CD8-positive, alpha-beta memory T cell (primary cell): ENCODE measurements at regions not wholly inside any gene's neighbourhood (a gene's known extent, or its start where the extent isn't known, plus 50 kb on each side); places are given as distances from the start of the nearest gene placed in this dataset.

Source experiments
- CTCF ChIA-PET: fragments of 350-600 bp; sonication (Branson Sonifier 250); formaldehyde crosslinking; loops from one replicate; lab custom pipeline; 2021; ENCODE audit warnings: antibody characterized with exemption; lab: Charles Lee
- POLR2A ChIA-PET: fragments of 350-600 bp; sonication (Branson Sonifier 250); formaldehyde crosslinking; loops from one replicate; lab custom pipeline; 2021; ENCODE audit warnings: antibody characterized with exemption; lab: Charles Lee
- DNase-seq, 5 donors: peaks; one replicate each; pipeline versions ENCODE4 v3.0.0 to v3.0.0-alpha.2; 2020 to 2022; ENCODE audit warnings: mixed read lengths in 1 of 5
- H3K27ac ChIP-seq: one replicate; pipeline ENCODE4 v1.7.0; 2013; ENCODE audit warnings: low read depth, mild to moderate bottlenecking, low read length, moderate library complexity
- H3K27me3 ChIP-seq: 2 replicates; pipeline ENCODE4 v1.7.0; 2013; ENCODE audit warnings: low read length, mild to moderate bottlenecking; ENCODE audit not compliant: insufficient read depth, poor library complexity, severe bottlenecking
- H3K36me3 ChIP-seq: 2 replicates; pipeline ENCODE4 v1.7.0; 2013; ENCODE audit warnings: mild to moderate bottlenecking, low read length, moderate library complexity; ENCODE audit not compliant: insufficient read depth
- H3K4me1 ChIP-seq: 2 replicates; pipeline ENCODE4 v1.7.0; 2013; ENCODE audit warnings: mild to moderate bottlenecking, low read length, moderate library complexity; ENCODE audit not compliant: insufficient read depth
- H3K4me3 ChIP-seq: 2 replicates; pipeline ENCODE4 v1.7.0; 2013; ENCODE audit warnings: mild to moderate bottlenecking, low read length
- H3K9me3 ChIP-seq: 2 replicates; pipeline ENCODE4 v1.7.0; 2013; ENCODE audit warnings: mild to moderate bottlenecking, low read length
- H3K27ac Mint-ChIP-seq, 8 donors: one replicate each; pipeline ENCODE4 v1.8.0; 2020 to 2021; ENCODE audit warnings: mixed read lengths in 8 of 8, mild to moderate bottlenecking in 6 of 8, inconsistent platforms in 3 of 8, moderate library complexity in 3 of 8
- H3K27me3 Mint-ChIP-seq, 2 donors: one replicate each; pipeline ENCODE4 v1.8.0; 2020 to 2021; ENCODE audit warnings: mixed read lengths in 2 of 2, mild to moderate bottlenecking in 1 of 2, moderate library complexity in 1 of 2
- H3K36me3 Mint-ChIP-seq, 3 donors: one replicate each; pipeline ENCODE4 v1.8.0; 2020 to 2021; ENCODE audit warnings: mixed read lengths in 3 of 3, inconsistent platforms in 1 of 3, mild to moderate bottlenecking in 1 of 3
- H3K4me1 Mint-ChIP-seq, 3 donors: one replicate each; pipeline ENCODE4 v1.8.0; 2020 to 2021; ENCODE audit warnings: mixed read lengths in 3 of 3, inconsistent platforms in 1 of 3, mild to moderate bottlenecking in 1 of 3
- H3K4me3 Mint-ChIP-seq, 7 donors: one replicate each; pipeline ENCODE4 v1.8.0; 2020 to 2021; ENCODE audit warnings: mixed read lengths in 7 of 7, mild to moderate bottlenecking in 6 of 7, moderate library complexity in 4 of 7, inconsistent platforms in 2 of 7
- H3K9me3 Mint-ChIP-seq, 5 donors: one replicate each; pipeline ENCODE4 v1.8.0; 2020 to 2022; ENCODE audit warnings: mixed read lengths in 5 of 5, mild to moderate bottlenecking in 3 of 5, moderate library complexity in 2 of 5, inconsistent platforms in 1 of 5

GRCh38 chr4:54378461-54378860, 149.4 kb downstream of the PDGFRA start:
- H3K4me1 Mint-ChIP-seq = no peaks in the 10 kb centered on the region
- no peak overlapping the region for H3K27ac ChIP-seq
- H3K27me3 ChIP-seq = no peaks in the 10 kb centered on the region
- ChIA-PET CTCF (no interaction called here), POLR2A (no interaction called here)
- no peak overlapping the region for H3K4me3 Mint-ChIP-seq
- no peak overlapping the region for H3K27ac Mint-ChIP-seq
- H3K36me3 ChIP-seq = no peaks in the 10 kb centered on the region
- H3K36me3 Mint-ChIP-seq = no peaks in the 10 kb centered on the region
- H3K4me3 ChIP-seq = no peak overlapping the region
- H3K27me3 Mint-ChIP-seq = peaks cover 0 to 14% of the 10 kb centered on the region in 2 donors
- H3K4me1 ChIP-seq = no peaks in the 10 kb centered on the region
- no peaks in the 10 kb centered on the region for H3K9me3 Mint-ChIP-seq
- DNase-seq = no peak
- H3K9me3 ChIP-seq = no peaks in the 10 kb centered on the region

- ChIA-PET POLR2A (no interaction called here), CTCF (no interaction called here)
- Mint-ChIP-seq H3K4me3 (no peak overlapping the region), H3K27me3 (peaks cover 0 to 11% of the 10 kb centered on the region in 2 donors), H3K4me1 (no peaks in the 10 kb centered on the region), H3K36me3 (no peaks in the 10 kb centered on the region), H3K9me3 (peaks cover 0 to 1% (median 0%) of the 10 kb centered on the region in 5 donors), H3K27ac (no peak overlapping the region)
- no peaks in the 10 kb centered on the region for H3K27me3 ChIP-seq
- no peak overlapping the region for H3K4me3 ChIP-seq
- no peak for DNase-seq
- H3K4me1 ChIP-seq = no peaks in the 10 kb centered on the region
- no peaks in the 10 kb centered on the region for H3K36me3 ChIP-seq
- H3K27ac ChIP-seq = no peak overlapping the region
- no peaks in the 10 kb centered on the region for H3K9me3 ChIP-seq
These were observed 155.1 kb downstream of the PDGFRA start for GRCh38 chr4:54384152-54384551.

- H3K27me3 ChIP-seq = no peaks in the 10 kb centered on the region
- peak in 1 of 5 donors; percentile 4 for DNase-seq
- Mint-ChIP-seq H3K4me3 (no peak overlapping the region), H3K36me3 (no peaks in the 10 kb centered on the region), H3K27ac (peak overlapping the region in 1 of 8 donors; percentile 15), H3K27me3 (peaks cover 0 to 11% of the 10 kb centered on the region in 2 donors), H3K4me1 (no peaks in the 10 kb centered on the region), H3K9me3 (peaks cover 0 to 1% (median 0%) of the 10 kb centered on the region in 5 donors)
- no peaks in the 10 kb centered on the region for H3K4me1 ChIP-seq
- no peaks in the 10 kb centered on the region for H3K9me3 ChIP-seq
- no peak overlapping the region for H3K27ac ChIP-seq
- ChIA-PET POLR2A (no interaction called here), CTCF (no interaction called here)
- no peaks in the 10 kb centered on the region for H3K36me3 ChIP-seq
- no peak overlapping the region for H3K4me3 ChIP-seq
These were observed 155.5 kb downstream of the PDGFRA start for GRCh38 chr4:54384563-54384962.

GRCh38 chr4:54386042-54386669, 157.1 kb downstream of the PDGFRA start:
- H3K36me3 Mint-ChIP-seq = no peaks in the 10 kb centered on the region
- no peaks in the 10 kb centered on the region for H3K4me1 ChIP-seq
- ChIA-PET POLR2A (no interaction called here), CTCF (no interaction called here)
- no peak overlapping the region for H3K27ac ChIP-seq
- H3K9me3 Mint-ChIP-seq = peaks cover 0 to 1% (median 0%) of the 10 kb centered on the region in 5 donors
- no peak overlapping the region for H3K4me3 Mint-ChIP-seq
- peaks cover 0 to 9% of the 10 kb centered on the region in 2 donors for H3K27me3 Mint-ChIP-seq
- no peak for DNase-seq
- no peaks in the 10 kb centered on the region for H3K9me3 ChIP-seq
- H3K4me1 Mint-ChIP-seq = no peaks in the 10 kb centered on the region
- peak overlapping the region in 1 of 8 donors; percentile 36 for H3K27ac Mint-ChIP-seq
- no peak overlapping the region for H3K4me3 ChIP-seq
- no peaks in the 10 kb centered on the region for H3K36me3 ChIP-seq
- no peaks in the 10 kb centered on the region for H3K27me3 ChIP-seq

GRCh38 chr4:54386693-54387092, 157.6 kb downstream of the PDGFRA start:
- no peak overlapping the region for H3K4me3 Mint-ChIP-seq
- Histone ChIP-seq H3K36me3 (no peaks in the 10 kb centered on the region), H3K27ac (no peak overlapping the region), H3K27me3 (no peaks in the 10 kb centered on the region), H3K4me3 (no peak overlapping the region), H3K4me1 (no peaks in the 10 kb centered on the region), H3K9me3 (no peaks in the 10 kb centered on the region)
- peaks cover 0 to 5% of the 10 kb centered on the region in 2 donors for H3K27me3 Mint-ChIP-seq
- DNase-seq = no peak
- no peak overlapping the region for H3K27ac Mint-ChIP-seq
- POLR2A ChIA-PET = no interaction called here
- H3K4me1 Mint-ChIP-seq = no peaks in the 10 kb centered on the region
- CTCF ChIA-PET = no interaction called here
- H3K36me3 Mint-ChIP-seq = no peaks in the 10 kb centered on the region
- H3K9me3 Mint-ChIP-seq = peaks cover 0 to 1% (median 0%) of the 10 kb centered on the region in 5 donors

GRCh38 chr4:54390670-54391069, 161.6 kb downstream of the PDGFRA start:
- CTCF ChIA-PET = no interaction called here

GRCh38 chr4:54391104-54391503, 162.0 kb downstream of the PDGFRA start:
- Histone ChIP-seq H3K4me3 (no peak overlapping the region), H3K4me1 (no peaks in the 10 kb centered on the region), H3K27me3 (no peaks in the 10 kb centered on the region), H3K36me3 (no peaks in the 10 kb centered on the region), H3K27ac (no peak overlapping the region), H3K9me3 (no peaks in the 10 kb centered on the region)
- ChIA-PET POLR2A (no interaction called here), CTCF (no interaction called here)
- Mint-ChIP-seq H3K27me3 (no peaks in the 10 kb centered on the region), H3K9me3 (peaks cover 0 to 1% (median 0%) of the 10 kb centered on the region in 5 donors), H3K4me1 (no peaks in the 10 kb centered on the region), H3K4me3 (no peak overlapping the region), H3K27ac (no peak overlapping the region), H3K36me3 (no peaks in the 10 kb centered on the region)
- DNase-seq = no peak

More at GRCh38 chr4:54390670-54391069, 161.6 kb downstream of the PDGFRA start:
- no peak for DNase-seq
- Histone ChIP-seq H3K4me1 (no peaks in the 10 kb centered on the region), H3K27ac (no peak overlapping the region), H3K4me3 (no peak overlapping the region), H3K27me3 (no peaks in the 10 kb centered on the region), H3K9me3 (no peaks in the 10 kb centered on the region), H3K36me3 (no peaks in the 10 kb centered on the region)
- no peaks in the 10 kb centered on the region for H3K27me3 Mint-ChIP-seq
- H3K4me3 Mint-ChIP-seq = no peak overlapping the region
- H3K9me3 Mint-ChIP-seq = peaks cover 0 to 1% (median 0%) of the 10 kb centered on the region in 5 donors
- no peak overlapping the region for H3K27ac Mint-ChIP-seq
- POLR2A ChIA-PET = no interaction called here
- H3K4me1 Mint-ChIP-seq = no peaks in the 10 kb centered on the region
- no peaks in the 10 kb centered on the region for H3K36me3 Mint-ChIP-seq

GRCh38 chr4:54392479-54392878, 163.4 kb downstream of the PDGFRA start:
- Histone ChIP-seq H3K27me3 (no peaks in the 10 kb centered on the region), H3K4me3 (no peak overlapping the region), H3K9me3 (no peaks in the 10 kb centered on the region), H3K27ac (no peak overlapping the region), H3K4me1 (no peaks in the 10 kb centered on the region), H3K36me3 (no peaks in the 10 kb centered on the region)
- POLR2A ChIA-PET = no interaction called here
- H3K27me3 Mint-ChIP-seq = no peaks in the 10 kb centered on the region
- no peaks in the 10 kb centered on the region for H3K4me1 Mint-ChIP-seq
- H3K9me3 Mint-ChIP-seq = peaks cover 0 to 1% (median 0%) of the 10 kb centered on the region in 5 donors
- CTCF ChIA-PET = no interaction called here
- H3K36me3 Mint-ChIP-seq = no peaks in the 10 kb centered on the region
- no peak for DNase-seq
- no peak overlapping the region for H3K4me3 Mint-ChIP-seq
- H3K27ac Mint-ChIP-seq = no peak overlapping the region
